Brain microvascular endothelial cell (primary cell): ENCODE measurements at regions not wholly inside any gene's neighbourhood (a gene's known extent, or its start where the extent isn't known, plus 50 kb on each side); places are given as distances from the start of the nearest gene placed in this dataset.

ENCODE experiments used
- DNase-seq: peaks from one replicate; pipeline ENCODE4 v3.0.0-alpha.2; 2020
- H3K27ac ChIP-seq: fragments of 250-450 bp; sonication (Bioruptor Pico); 2 replicates; pipeline ENCODE4 v1.5.1; 2020; ENCODE audit warnings: mild to moderate bottlenecking, moderate library complexity
- H3K27me3 ChIP-seq: fragments of 250-450 bp; sonication (Bioruptor Pico); replicated peaks from 2 replicates; pipeline ENCODE4 v1.5.1; 2020; ENCODE audit warnings: mild to moderate bottlenecking
- H3K36me3 ChIP-seq: fragments of 250-450 bp; sonication (Bioruptor Pico); replicated peaks from 2 replicates; pipeline ENCODE4 v1.5.1; 2020; ENCODE audit warnings: mild to moderate bottlenecking
- H3K4me3 ChIP-seq: 2 replicates; pipeline ENCODE4 v1.5.1; 2011; ENCODE audit warnings: low read depth, mild to moderate bottlenecking, control low read depth, low read length, moderate library complexity
- in situ Hi-C: cut with HindIII; loops from 2 replicates; pipeline ENCODE4 v1.10.0; 2017; ENCODE audit warnings: low sequenced_read_pairs, low pct_ligation_motif_present
- TF ChIP-seq, protein P1 (sequence below): IDR thresholded peaks from 2 replicates; pipeline ENCODE4 v1.5.1; 2011; ENCODE audit warnings: low read depth, mild to moderate bottlenecking, moderate library complexity, low read length, control low read depth, inconsistent platforms; ENCODE audit errors: missing control alignments

DNA sequence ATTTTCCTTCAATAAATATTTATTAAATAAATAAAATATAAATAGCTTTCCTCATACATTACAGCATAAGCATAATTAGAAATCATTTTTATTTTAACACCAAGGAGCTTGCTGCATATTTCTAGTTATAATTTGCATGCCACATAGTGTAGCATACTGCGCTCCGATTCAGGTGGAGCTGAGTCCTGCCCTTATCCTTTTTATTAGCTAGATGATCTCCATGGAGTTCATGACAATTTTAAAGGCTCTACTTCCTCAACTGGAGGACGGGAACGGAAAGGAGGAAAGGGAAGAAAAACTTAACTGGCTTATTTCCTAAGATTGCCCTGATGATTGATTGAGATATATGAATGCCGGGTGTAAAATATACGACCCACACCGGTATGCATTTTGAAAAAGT is 385.2 kb downstream of the PLK2 start:
- TF ChIP-seq, protein P1, sequence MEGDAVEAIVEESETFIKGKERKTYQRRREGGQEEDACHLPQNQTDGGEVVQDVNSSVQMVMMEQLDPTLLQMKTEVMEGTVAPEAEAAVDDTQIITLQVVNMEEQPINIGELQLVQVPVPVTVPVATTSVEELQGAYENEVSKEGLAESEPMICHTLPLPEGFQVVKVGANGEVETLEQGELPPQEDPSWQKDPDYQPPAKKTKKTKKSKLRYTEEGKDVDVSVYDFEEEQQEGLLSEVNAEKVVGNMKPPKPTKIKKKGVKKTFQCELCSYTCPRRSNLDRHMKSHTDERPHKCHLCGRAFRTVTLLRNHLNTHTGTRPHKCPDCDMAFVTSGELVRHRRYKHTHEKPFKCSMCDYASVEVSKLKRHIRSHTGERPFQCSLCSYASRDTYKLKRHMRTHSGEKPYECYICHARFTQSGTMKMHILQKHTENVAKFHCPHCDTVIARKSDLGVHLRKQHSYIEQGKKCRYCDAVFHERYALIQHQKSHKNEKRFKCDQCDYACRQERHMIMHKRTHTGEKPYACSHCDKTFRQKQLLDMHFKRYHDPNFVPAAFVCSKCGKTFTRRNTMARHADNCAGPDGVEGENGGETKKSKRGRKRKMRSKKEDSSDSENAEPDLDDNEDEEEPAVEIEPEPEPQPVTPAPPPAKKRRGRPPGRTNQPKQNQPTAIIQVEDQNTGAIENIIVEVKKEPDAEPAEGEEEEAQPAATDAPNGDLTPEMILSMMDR, result no peak
- DNase-seq, result no peak
- no peaks in the 10 kb centered on the region for H3K27me3 ChIP-seq
- H3K4me3 ChIP-seq, result no peak overlapping the region
- H3K36me3 ChIP-seq, result no peaks in the 10 kb centered on the region
- in situ Hi-C loops, result no loop called here
- no peak overlapping the region for H3K27ac ChIP-seq

DNA sequence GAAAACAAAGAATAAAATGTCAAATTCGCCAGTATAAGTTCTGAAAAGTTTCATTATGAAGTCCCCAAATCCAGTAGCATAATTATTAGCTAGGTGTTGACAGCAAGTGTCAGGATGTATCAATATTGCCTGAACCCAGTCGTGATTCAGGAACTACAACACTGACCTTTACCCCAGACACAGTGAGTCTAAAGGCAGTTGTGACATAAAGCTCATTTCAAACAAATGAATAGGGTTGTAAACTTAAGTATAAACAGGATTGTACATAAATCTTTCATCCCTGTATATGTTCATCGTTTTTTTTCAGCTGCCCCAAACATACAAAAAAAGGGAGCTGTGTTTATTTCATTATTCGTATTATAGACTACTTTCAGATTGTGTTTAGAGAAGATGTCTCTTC is 385.7 kb downstream of the PLK2 start:
- H3K4me3 ChIP-seq, result no peak overlapping the region
- H3K36me3 ChIP-seq, result no peaks in the 10 kb centered on the region
- in situ Hi-C loops, result no loop called here
- H3K27me3 ChIP-seq, result no peaks in the 10 kb centered on the region
- no peak overlapping the region for H3K27ac ChIP-seq
- DNase-seq, result no peak
- TF ChIP-seq, protein P1, result no peak

DNA sequence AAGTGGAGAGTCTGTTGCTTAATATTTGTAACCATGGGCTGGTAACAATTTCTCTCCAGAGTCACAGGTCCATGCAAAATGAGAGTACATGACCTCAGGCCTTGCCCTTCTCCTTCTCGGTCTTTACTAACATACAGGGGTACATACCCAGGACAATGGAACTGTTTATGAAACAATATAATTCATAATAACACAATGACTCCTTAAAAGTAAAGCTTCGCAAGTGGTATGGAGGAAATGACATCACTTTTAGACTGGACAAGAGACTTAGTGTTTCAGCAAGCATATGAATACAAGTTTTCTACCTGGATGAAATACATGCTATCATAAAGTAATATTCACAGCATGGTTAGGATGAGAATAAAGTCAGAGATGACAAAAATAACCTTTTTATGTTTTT is 386.6 kb downstream of the PLK2 start:
- H3K36me3 ChIP-seq, result no peaks in the 10 kb centered on the region
- H3K27ac ChIP-seq, result no peak overlapping the region
- H3K27me3 ChIP-seq, result no peaks in the 10 kb centered on the region
- TF ChIP-seq, protein P1, result no peak
- DNase-seq, result no peak
- in situ Hi-C loops, result no loop called here
- H3K4me3 ChIP-seq, result no peak overlapping the region

DNA sequence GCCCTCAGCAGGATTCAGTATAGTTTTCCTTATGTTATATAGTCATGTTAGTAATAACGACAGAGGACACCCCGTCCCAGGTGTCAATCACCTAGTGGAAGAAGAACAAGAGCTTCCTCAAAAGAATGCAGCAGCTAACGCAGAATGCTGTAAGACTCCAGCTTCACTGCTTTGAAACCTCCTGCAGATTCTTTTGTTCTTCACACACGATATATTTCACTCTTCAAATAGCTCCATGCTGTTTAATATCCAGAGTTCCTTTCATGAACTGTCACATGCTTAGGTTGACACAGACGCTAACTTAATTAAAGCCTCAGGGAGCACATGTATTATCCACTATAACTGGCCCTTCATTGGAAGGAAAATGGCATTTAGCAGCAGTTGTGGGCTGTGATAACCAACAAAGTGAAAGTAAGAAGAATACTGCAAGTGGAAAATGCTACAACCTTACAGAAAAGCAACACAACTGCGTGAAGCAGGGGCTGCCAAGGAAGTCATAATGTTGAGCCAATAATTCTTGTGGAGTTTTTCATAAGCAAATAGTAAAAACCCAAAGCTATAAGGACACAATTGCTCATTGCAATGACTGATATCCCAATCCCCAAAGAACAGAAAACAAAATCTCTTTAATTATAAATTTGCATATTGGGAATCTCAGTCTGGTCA is 387.5 kb downstream of the PLK2 start:
- H3K27me3 ChIP-seq, result no peaks in the 10 kb centered on the region
- TF ChIP-seq, protein P1, result no peak
- no peak overlapping the region for H3K4me3 ChIP-seq
- in situ Hi-C loops, result no loop called here
- DNase-seq, result no peak
- H3K27ac ChIP-seq, result no peak overlapping the region
- H3K36me3 ChIP-seq, result no peaks in the 10 kb centered on the region

DNA sequence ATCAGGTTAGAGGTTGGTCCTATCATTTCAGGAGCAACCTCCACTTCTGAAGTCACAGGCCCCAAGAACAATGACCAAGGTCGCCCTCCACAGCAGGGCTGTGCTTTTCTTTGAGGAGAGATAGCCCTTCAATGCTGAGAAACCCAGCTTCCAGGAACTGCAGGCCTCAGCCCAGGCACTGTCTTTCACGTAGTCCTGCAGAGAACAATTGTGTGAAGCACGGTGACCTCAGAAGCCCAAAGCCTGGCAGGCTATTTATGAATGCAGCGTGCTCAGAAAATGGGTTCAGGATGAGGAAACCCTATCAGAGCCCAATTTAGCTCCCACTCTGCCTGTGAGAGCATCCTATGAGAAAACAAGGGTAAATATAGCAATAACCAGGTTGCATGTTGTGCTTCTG is 388.3 kb downstream of the PLK2 start:
- H3K27ac ChIP-seq, result no peak overlapping the region
- no peak for DNase-seq
- in situ Hi-C loops, result no loop called here

More for the DNA sequence above, 388.3 kb downstream of the PLK2 start:
- Histone ChIP-seq H3K36me3 (no peaks in the 10 kb centered on the region), H3K4me3 (no peak overlapping the region), H3K27me3 (no peaks in the 10 kb centered on the region)
- TF ChIP-seq, protein P1, result no peak
